Effector memory CD8-positive, alpha-beta T cell (primary cell): ENCODE measurements at regions not wholly inside any gene's neighbourhood (a gene's known extent, or its start where the extent isn't known, plus 50 kb on each side); places are given as distances from the start of the nearest gene placed in this dataset.
A peak's percentile ranks its signal among the peaks of the same experiment; 100 is the strongest.

Experiments
- ATAC-seq: fragments of 150-1000 bp; cut with Tn5 transposase; replicated peaks from 2 replicates; pipeline ENCODE4 v1.10.0; 2021; ENCODE audit warnings: mild to moderate bottlenecking, moderate library complexity
- DNase-seq, 3 experiments: peaks; one replicate each; pipeline ENCODE4 v3.0.0; 2021
- H3K27ac Mint-ChIP-seq, 2 donors: one replicate each; pipeline ENCODE4 v1.8.0; 2022; ENCODE audit warnings: mild to moderate bottlenecking in 2 of 2, mixed read lengths in 2 of 2, moderate library complexity in 2 of 2
- H3K27me3 Mint-ChIP-seq, 2 donors: one replicate each; pipeline ENCODE4 v1.8.0; 2022; ENCODE audit warnings: mixed read lengths in 2 of 2
- H3K36me3 Mint-ChIP-seq: one replicate; pipeline ENCODE4 v1.8.0; 2022; ENCODE audit warnings: mild to moderate bottlenecking, moderate library complexity, mixed read lengths; ENCODE audit not compliant: insufficient read depth
- H3K4me1 Mint-ChIP-seq, 2 donors: one replicate each; pipeline ENCODE4 v1.8.0; 2022; ENCODE audit warnings: low read depth in 2 of 2, mixed read lengths in 2 of 2
- H3K4me3 Mint-ChIP-seq, 2 donors: one replicate each; pipeline ENCODE4 v1.8.0; 2022; ENCODE audit warnings: mild to moderate bottlenecking in 2 of 2, mixed read lengths in 2 of 2, moderate library complexity in 2 of 2
- H3K9me3 Mint-ChIP-seq, 2 donors: one replicate each; pipeline ENCODE4 v1.8.0; 2022; ENCODE audit warnings: mixed read lengths in 2 of 2

DNA sequence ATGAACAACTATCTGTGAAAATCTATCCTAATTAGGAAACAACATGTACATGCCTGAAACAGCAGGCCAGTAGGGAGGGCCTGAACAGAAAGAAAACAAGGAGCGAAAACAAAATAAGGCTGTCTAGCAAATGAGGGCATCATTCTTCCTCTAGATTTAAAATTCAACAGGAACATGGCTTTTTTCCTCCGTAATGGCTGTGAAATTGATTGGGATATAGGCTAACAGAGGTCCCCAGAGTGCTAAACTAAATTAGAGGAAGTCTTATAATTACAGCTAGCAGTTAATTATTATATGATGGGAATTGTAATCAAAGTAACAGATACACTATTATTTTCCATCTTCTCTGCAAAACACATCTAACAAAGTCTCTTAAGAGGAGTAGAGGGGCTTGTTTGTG, 51.7 kb upstream of the TIAM1 start:
- DNase-seq: no peak
- peaks cover 0 to 6% of the 10 kb centered on the region in 2 donors for H3K4me1 Mint-ChIP-seq
- no peak overlapping the region for H3K27ac Mint-ChIP-seq
- ATAC-seq: no peak
- H3K9me3 Mint-ChIP-seq: no peaks in the 10 kb centered on the region
- H3K4me3 Mint-ChIP-seq: no peak overlapping the region
- H3K27me3 Mint-ChIP-seq: no peaks in the 10 kb centered on the region
- H3K36me3 Mint-ChIP-seq: no peaks in the 10 kb centered on the region

DNA sequence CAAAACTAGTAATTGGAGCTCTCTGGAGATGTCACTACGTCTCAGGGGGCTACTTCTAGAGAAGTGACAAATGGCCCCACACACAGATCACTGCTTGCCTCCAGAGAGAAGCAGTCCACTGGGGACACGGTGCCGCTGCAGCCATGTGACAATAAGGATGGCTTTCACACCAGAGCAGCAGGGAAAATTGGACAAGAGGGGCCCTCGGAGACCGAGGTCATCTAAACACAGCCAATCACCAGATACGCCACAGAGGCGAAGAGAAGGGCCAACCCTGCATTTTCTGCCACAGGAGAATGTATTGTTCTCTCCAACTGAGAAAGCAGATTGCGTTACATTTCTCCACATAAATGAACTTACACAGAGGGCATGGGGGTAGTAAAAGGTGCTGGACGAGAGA, 51.2 kb upstream of the TIAM1 start:
- Mint-ChIP-seq H3K27me3 (no peaks in the 10 kb centered on the region), H3K4me1 (peaks cover 0 to 6% of the 10 kb centered on the region in 2 donors), H3K4me3 (no peak overlapping the region), H3K36me3 (no peaks in the 10 kb centered on the region), H3K27ac (no peak overlapping the region), H3K9me3 (no peaks in the 10 kb centered on the region)
- DNase-seq: no peak
- no peak for ATAC-seq

DNA sequence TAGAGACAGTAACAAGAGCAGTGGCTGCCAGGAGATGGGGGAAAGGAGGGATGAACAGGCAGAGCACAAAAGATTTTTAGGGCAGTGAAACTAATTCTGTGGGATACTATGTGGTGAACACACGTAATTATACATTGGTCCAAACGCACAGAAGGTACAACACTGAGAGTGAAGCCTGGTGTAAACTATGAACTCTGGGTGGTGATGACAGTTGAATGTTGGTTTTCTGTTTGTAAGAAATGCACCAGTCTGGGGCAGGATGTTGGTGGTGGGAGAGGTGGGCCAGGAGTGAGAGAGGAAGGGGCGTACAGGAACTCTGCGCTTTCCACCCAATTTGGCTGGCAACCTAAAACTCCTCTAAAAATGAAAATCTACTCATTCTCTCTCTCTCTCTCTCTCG, 50.2 kb upstream of the TIAM1 start:
- peaks cover 0 to 6% of the 10 kb centered on the region in 2 donors for H3K4me1 Mint-ChIP-seq

More for the DNA sequence above, 50.2 kb upstream of the TIAM1 start:
- peak overlapping the region in 1 of 2 donors; percentile 13 for H3K27ac Mint-ChIP-seq
- H3K27me3 Mint-ChIP-seq: no peaks in the 10 kb centered on the region
- DNase-seq (no peak), ATAC-seq (no peak)
- H3K4me3 Mint-ChIP-seq: no peak overlapping the region
- H3K9me3 Mint-ChIP-seq: no peaks in the 10 kb centered on the region
- H3K36me3 Mint-ChIP-seq: no peaks in the 10 kb centered on the region
